GM12874 (cell line): ENCODE measurements at regions not wholly inside any gene's neighbourhood (a gene's known extent, or its start where the extent isn't known, plus 50 kb on each side); places are given as distances from the start of the nearest gene placed in this dataset.

ENCODE experiments used
- TF ChIP-seq, protein P1 (sequence below): IDR thresholded peaks from 2 replicates; pipeline ENCODE4 v1.5.1; 2011; ENCODE audit warnings: low read depth, mild to moderate bottlenecking, control low read depth, low read length, moderate library complexity; ENCODE audit not compliant: insufficient read depth

DNA sequence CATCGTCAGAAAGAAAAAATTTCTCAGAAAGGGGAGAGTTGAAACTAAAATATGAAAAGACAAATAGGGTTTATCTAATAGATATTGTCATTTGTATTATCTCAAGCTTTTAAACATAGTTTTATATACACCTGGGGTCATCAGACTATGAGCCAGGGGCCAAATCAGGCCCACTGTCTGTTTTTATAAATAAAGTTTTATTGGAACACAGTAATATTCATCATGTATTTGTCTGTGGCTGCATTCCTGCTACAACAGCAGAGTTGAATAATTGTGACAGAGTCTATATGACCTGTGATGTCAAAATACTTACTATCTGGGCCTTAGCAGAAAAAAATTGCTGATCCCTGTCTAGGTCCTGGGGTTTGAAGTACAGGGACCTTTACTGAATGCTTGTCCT is 120.5 kb upstream of the RUNX1 start:
- TF ChIP-seq, protein P1, sequence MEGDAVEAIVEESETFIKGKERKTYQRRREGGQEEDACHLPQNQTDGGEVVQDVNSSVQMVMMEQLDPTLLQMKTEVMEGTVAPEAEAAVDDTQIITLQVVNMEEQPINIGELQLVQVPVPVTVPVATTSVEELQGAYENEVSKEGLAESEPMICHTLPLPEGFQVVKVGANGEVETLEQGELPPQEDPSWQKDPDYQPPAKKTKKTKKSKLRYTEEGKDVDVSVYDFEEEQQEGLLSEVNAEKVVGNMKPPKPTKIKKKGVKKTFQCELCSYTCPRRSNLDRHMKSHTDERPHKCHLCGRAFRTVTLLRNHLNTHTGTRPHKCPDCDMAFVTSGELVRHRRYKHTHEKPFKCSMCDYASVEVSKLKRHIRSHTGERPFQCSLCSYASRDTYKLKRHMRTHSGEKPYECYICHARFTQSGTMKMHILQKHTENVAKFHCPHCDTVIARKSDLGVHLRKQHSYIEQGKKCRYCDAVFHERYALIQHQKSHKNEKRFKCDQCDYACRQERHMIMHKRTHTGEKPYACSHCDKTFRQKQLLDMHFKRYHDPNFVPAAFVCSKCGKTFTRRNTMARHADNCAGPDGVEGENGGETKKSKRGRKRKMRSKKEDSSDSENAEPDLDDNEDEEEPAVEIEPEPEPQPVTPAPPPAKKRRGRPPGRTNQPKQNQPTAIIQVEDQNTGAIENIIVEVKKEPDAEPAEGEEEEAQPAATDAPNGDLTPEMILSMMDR = no peak

DNA sequence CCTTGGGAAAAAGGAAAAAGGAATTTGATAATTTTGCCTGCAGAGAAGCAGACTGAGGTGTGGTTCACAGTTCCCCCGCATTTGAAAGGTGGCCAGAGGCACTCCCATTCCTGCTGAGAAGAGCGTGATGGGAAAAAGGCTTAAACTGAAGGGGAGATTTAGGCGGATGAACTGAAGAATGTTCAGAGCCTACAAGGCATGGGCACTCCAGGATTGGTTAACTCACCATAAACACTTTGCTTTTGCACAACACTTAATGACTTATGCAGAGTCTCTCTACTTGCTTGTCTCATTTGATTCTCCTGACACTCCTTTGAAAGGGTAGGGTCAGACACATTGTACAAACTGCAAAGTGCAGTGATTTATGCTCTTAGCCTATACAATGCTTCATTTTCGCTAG is 119.6 kb upstream of the RUNX1 start:
- TF ChIP-seq, protein P1 = no peak

DNA sequence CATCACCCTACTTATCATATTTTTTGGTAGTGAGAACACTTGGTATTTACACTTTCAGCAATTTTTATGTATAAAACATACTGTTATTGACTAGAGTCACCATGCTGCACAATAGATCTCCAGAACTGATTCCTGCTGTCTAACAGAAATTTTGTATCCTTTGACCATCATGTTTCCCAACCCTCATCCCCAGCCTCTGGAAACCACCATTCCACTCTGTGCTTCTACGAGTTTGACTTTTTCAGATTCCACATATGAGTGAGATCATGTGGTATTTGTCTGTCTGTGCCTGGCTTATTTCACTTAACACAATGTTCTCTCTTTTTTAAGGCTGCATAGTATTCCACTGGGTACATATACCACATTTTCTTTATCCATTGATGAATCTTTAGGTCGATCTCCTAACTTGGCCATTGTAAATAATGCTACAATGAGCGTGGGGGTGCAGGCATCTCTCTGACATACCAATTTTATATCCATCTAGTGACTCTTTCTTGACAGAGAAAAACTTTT is 115.9 kb upstream of the RUNX1 start:
- TF ChIP-seq, protein P1 = no peak

DNA sequence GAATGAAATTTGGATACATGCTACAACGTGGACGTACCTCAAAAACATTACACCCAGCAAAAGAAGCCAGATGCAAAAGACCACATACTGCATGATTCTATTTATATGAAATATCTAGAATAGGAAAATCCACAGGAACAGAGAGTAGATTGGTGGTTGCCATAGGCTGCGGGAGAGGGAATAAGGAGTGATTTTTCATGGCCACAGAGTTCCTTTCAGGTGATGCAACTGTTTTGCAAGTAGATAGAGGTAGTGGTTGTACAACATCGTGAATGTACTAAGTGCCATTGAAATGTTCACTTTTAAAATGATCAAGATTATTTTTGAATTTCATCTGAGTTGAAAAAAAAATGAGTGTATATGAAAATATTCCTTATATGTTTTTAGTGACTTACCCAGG is 115.3 kb upstream of the RUNX1 start:
- TF ChIP-seq, protein P1 = no peak

DNA sequence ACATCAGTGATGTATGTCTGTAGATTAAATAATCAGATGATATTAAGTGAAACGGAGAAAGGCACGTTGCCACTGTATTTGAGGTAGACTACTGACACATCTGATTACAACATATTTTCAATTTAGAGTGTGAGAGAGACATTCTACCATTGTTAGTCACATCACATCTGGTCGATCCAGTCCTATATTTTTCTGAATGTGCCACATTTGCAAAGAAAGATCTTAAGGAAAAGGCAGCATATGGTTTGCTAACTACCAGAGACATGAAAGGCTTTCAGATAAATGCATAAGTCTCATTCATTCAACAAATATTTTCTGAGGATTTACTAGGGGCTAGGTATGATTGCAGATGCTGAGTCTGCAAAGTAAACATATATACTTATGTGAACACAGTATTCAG is 114.3 kb upstream of the RUNX1 start:
- TF ChIP-seq, protein P1 = no peak

DNA sequence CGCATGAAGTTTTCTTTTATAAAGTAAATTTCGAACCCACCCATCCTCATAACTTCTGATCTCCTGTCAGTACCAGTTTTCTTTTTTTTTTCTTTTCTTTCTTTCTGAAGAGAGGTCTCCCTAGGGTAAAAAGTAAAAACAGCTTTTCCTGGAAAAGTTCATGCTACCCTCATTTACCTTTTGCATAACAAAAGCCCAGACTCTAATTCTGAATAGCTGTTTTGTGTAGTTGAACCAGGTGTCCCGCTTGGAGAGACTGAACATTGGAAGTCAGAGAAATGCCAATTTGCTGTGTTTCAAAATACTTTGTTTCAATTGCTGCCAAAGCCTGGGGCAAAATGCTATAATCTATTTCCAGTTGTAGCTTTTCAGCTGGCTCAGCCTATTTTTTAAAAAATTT is 113.7 kb upstream of the RUNX1 start:
- TF ChIP-seq, protein P1 = no peak

DNA sequence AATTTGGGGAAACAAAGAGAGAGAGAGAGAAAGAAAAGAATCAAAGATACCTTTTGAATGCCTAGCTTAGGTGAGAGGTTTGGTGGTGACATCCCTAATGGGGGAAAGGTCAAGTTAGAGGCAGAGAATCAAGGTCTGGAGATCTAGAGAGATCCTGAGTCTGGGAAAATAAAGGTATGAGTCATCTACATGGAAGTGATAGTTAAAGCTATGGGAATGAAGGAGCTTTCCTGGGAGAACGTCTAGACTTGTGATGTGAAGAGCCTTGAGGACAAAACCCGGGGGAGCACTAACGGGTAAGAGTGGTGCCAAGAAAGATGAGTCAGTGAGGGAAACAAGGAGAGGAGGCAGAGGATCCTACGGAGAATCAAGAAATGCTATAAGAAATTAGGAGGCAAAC is 110.8 kb upstream of the RUNX1 start:
- TF ChIP-seq, protein P1 = no peak
